ENCODE measurements at regions not wholly inside any gene's neighbourhood (a gene's known extent, or its start where the extent isn't known, plus 50 kb on each side); places are given as distances from the start of the nearest gene placed in this dataset.

DNA sequence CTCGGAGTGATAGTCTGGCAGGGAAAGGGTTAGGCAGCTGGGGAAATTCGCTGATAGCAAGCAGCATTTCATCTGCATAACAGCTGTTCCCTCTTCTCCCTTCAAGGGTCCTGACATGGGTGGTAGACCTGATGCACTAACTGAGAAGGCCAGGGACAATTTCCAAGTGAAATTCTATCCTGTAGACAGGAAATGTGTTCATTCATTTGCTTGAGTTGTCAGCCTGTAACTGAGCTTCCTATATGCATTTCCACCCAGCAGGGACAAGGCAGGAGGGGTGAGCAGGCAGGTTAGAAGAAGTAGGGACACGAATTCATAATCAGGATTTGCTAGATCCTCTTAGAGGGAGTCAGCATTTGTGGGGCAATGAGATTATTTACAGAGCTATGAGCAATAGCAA, 154.3 kb upstream of the NCAM1 start:
- DNase-seq (no peak), ATAC-seq (ENCODE audit: low read depth) (no peak)
- Mint-ChIP-seq H3K27me3 (peaks cover 6% of the 10 kb centered on the region), H3K4me1 (no peaks in the 10 kb centered on the region), H3K9me3 (peaks cover 5% of the 10 kb centered on the region), H3K4me3 (no peak overlapping the region), H3K27ac (no peak overlapping the region), H3K36me3 (ENCODE audit: low read depth) (no peaks in the 10 kb centered on the region)
- ChIA-PET CTCF (no interaction called here), POLR2A (no interaction called here)
- intact Hi-C loops (cut with micrococcal nuclease): no loop called here
- TF ChIP-seq CTCF (IDR thresholded peaks at IDR 0.05): no peak

- POLR2A ChIA-PET: no interaction called here
- no peak for ATAC-seq (ENCODE audit: low read depth)
- Mint-ChIP-seq H3K4me3 (no peak overlapping the region), H3K9me3 (peaks cover 5% of the 10 kb centered on the region), H3K4me1 (no peaks in the 10 kb centered on the region), H3K36me3 (ENCODE audit: low read depth) (no peaks in the 10 kb centered on the region), H3K27me3 (peaks cover 4% of the 10 kb centered on the region), H3K27ac (no peak overlapping the region)
- intact Hi-C loops (cut with micrococcal nuclease): no loop called here
- no peak for TF ChIP-seq CTCF (IDR thresholded peaks at IDR 0.05)
- DNase-seq: no peak
- CTCF ChIA-PET: no interaction called here
These were observed 151.8 kb upstream of the NCAM1 start for GRCh38 chr11:112809429-112809828.

DNA sequence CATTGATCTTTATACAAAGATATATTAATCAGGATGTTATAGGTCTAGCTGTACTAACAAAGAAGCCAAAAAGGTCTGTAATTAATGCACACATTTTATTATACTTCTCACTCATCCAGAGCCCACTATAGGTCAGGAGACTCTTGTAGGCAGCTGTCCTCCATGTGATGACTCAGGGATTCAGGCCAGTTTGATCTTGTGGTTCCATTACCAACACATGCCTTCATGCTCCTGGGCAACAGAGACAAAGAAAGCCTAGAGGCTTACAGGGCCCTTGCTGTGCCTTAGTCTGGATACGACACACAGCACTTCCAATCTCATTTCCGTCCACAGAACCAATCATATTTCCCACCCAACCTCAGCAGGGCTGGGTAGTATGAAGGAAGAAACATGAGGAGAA, 150.3 kb upstream of the NCAM1 start:
- H3K36me3 Mint-ChIP-seq (ENCODE audit: low read depth): no peaks in the 10 kb centered on the region
- DNase-seq (no peak), ATAC-seq (ENCODE audit: low read depth) (no peak)
- no peaks in the 10 kb centered on the region for H3K4me1 Mint-ChIP-seq
- H3K27ac Mint-ChIP-seq: no peak overlapping the region
- H3K4me3 Mint-ChIP-seq: no peak overlapping the region
- H3K9me3 Mint-ChIP-seq: peaks cover 5% of the 10 kb centered on the region
- H3K27me3 Mint-ChIP-seq: no peaks in the 10 kb centered on the region
- ChIA-PET CTCF (no interaction called here), POLR2A (no interaction called here)
- no peak for TF ChIP-seq CTCF (IDR thresholded peaks at IDR 0.05)
- intact Hi-C loops (cut with micrococcal nuclease): no loop called here

DNA sequence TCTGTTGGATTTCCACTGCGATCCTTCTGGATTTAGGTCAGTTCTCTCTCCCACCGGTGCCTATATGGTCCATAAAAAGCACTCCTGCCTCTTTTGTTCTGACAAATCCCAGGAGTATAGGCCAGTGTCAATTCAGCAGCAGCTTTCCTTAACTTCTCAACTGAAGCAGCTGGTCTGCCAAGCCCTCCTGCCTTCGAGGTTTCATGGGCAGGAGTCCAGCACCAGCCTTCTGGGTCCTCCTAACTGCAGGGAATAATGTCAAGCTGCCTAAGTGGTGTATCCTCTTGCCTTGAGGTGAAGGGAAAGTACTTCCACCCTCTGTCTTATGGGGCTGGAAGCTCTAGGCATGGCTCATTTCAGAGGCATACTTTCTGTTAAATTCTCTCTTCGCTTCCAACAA, 149.4 kb upstream of the NCAM1 start:
- no peaks in the 10 kb centered on the region for H3K4me1 Mint-ChIP-seq
- DNase-seq (no peak), ATAC-seq (ENCODE audit: low read depth) (no peak)
- H3K9me3 Mint-ChIP-seq: peaks cover 5% of the 10 kb centered on the region
- no peak overlapping the region for H3K4me3 Mint-ChIP-seq
- no peaks in the 10 kb centered on the region for H3K27me3 Mint-ChIP-seq
- no peaks in the 10 kb centered on the region for H3K36me3 Mint-ChIP-seq (ENCODE audit: low read depth)
- CTCF ChIA-PET: no interaction called here
- POLR2A ChIA-PET: no interaction called here
- intact Hi-C loops (cut with micrococcal nuclease): no loop called here
- no peak overlapping the region for H3K27ac Mint-ChIP-seq
- no peak for TF ChIP-seq CTCF (IDR thresholded peaks at IDR 0.05)

GRCh38 chr11:112812729-112813128, 148.5 kb upstream of the NCAM1 start:
- TF ChIP-seq CTCF (IDR thresholded peaks at IDR 0.05): no peak
- no peaks in the 10 kb centered on the region for H3K36me3 Mint-ChIP-seq (ENCODE audit: low read depth)
- ChIA-PET CTCF (no interaction called here), POLR2A (no interaction called here)
- peaks cover 5% of the 10 kb centered on the region for H3K9me3 Mint-ChIP-seq
- H3K27ac Mint-ChIP-seq: no peak overlapping the region
- H3K4me1 Mint-ChIP-seq: no peaks in the 10 kb centered on the region
- ATAC-seq (ENCODE audit: low read depth) (no peak), DNase-seq (no peak)
- no peaks in the 10 kb centered on the region for H3K27me3 Mint-ChIP-seq
- intact Hi-C loops (cut with micrococcal nuclease): no loop called here
- H3K4me3 Mint-ChIP-seq: no peak overlapping the region

Measured in activated B cell treated with CpG ODN at 0.5 μM for 24 hours (primary cell).